ENCODE measurements at regions not wholly inside any gene's neighbourhood (a gene's known extent, or its start where the extent isn't known, plus 50 kb on each side); places are given as distances from the start of the nearest gene placed in this dataset.

GRCh38 chr4:30153427-30153826 is 566.7 kb upstream of the PCDH7 start:
- no peak overlapping the region for H3K4me3 ChIP-seq (ENCODE audit: low read depth, low read length, poor library complexity, severe bottlenecking)
- H3K36me3 ChIP-seq (ENCODE audit: insufficient read depth, low read length), result no peaks in the 10 kb centered on the region
- TF ChIP-seq CTCF (IDR thresholded peaks at IDR 0.05; ENCODE audit: low read length), result no peak
- TF ChIP-seq EZH2 (IDR thresholded peaks at IDR 0.05; ENCODE audit: borderline replicate concordance, low read length), result no peak
- no peaks in the 10 kb centered on the region for H4K20me1 ChIP-seq (ENCODE audit: insufficient read depth, low read length)
- no peaks in the 10 kb centered on the region for H3K79me2 ChIP-seq (ENCODE audit: insufficient read depth, low read length)
- no peaks in the 10 kb centered on the region for H3K27me3 ChIP-seq (ENCODE audit: insufficient read depth, low read length)
- no peak overlapping the region for H3K9ac ChIP-seq (ENCODE audit: low read length)
- H2AFZ ChIP-seq (ENCODE audit: low read length), result no peak overlapping the region
- H3K9me3 ChIP-seq (ENCODE audit: low read length), result no peaks in the 10 kb centered on the region
- no peaks in the 10 kb centered on the region for H3F3A ChIP-seq (ENCODE audit: insufficient read depth, low read length)
- no peak overlapping the region for H3K4me2 ChIP-seq (ENCODE audit: low read length)
- no peak overlapping the region for H3K27ac ChIP-seq (ENCODE audit: low read depth, low read length, poor library complexity, severe bottlenecking)
- no peaks in the 10 kb centered on the region for H3K9me2 ChIP-seq (ENCODE audit: low read depth, low read length)
- no peaks in the 10 kb centered on the region for H3K4me1 ChIP-seq (ENCODE audit: insufficient read depth, low read length, severe bottlenecking)

- Histone ChIP-seq H3K27ac (ENCODE audit: low read depth, low read length, poor library complexity, severe bottlenecking) (no peak overlapping the region), H3K4me2 (ENCODE audit: low read length) (no peak overlapping the region), H3K36me3 (ENCODE audit: insufficient read depth, low read length) (no peaks in the 10 kb centered on the region), H3K79me2 (ENCODE audit: insufficient read depth, low read length) (no peaks in the 10 kb centered on the region), H3K9me2 (ENCODE audit: low read depth, low read length) (no peaks in the 10 kb centered on the region), H3K9me3 (ENCODE audit: low read length) (no peaks in the 10 kb centered on the region), H3K9ac (ENCODE audit: low read length) (no peak overlapping the region), H2AFZ (ENCODE audit: low read length) (no peak overlapping the region), H3K4me1 (ENCODE audit: insufficient read depth, low read length, severe bottlenecking) (no peaks in the 10 kb centered on the region), H4K20me1 (ENCODE audit: insufficient read depth, low read length) (no peaks in the 10 kb centered on the region), H3K27me3 (ENCODE audit: insufficient read depth, low read length) (no peaks in the 10 kb centered on the region), H3F3A (ENCODE audit: insufficient read depth, low read length) (no peaks in the 10 kb centered on the region), H3K4me3 (ENCODE audit: low read depth, low read length, poor library complexity, severe bottlenecking) (no peak overlapping the region)
- TF ChIP-seq CTCF (IDR thresholded peaks at IDR 0.05; ENCODE audit: low read length), result no peak
- TF ChIP-seq EZH2 (IDR thresholded peaks at IDR 0.05; ENCODE audit: borderline replicate concordance, low read length), result no peak
These were observed 560.0 kb upstream of the PCDH7 start for GRCh38 chr4:30160140-30160539.

GRCh38 chr4:30172416-30172815 is 547.8 kb upstream of the PCDH7 start:
- Histone ChIP-seq H3F3A (ENCODE audit: insufficient read depth, low read length) (no peaks in the 10 kb centered on the region), H3K79me2 (ENCODE audit: insufficient read depth, low read length) (no peaks in the 10 kb centered on the region), H3K4me2 (ENCODE audit: low read length) (no peak overlapping the region), H3K4me3 (ENCODE audit: low read depth, low read length, poor library complexity, severe bottlenecking) (no peak overlapping the region), H3K9me3 (ENCODE audit: low read length) (no peaks in the 10 kb centered on the region), H3K36me3 (ENCODE audit: insufficient read depth, low read length) (no peaks in the 10 kb centered on the region), H3K27me3 (ENCODE audit: insufficient read depth, low read length) (no peaks in the 10 kb centered on the region), H3K9me2 (ENCODE audit: low read depth, low read length) (no peaks in the 10 kb centered on the region), H3K4me1 (ENCODE audit: insufficient read depth, low read length, severe bottlenecking) (no peaks in the 10 kb centered on the region), H2AFZ (ENCODE audit: low read length) (no peak overlapping the region), H3K27ac (ENCODE audit: low read depth, low read length, poor library complexity, severe bottlenecking) (no peak overlapping the region), H3K9ac (ENCODE audit: low read length) (no peak overlapping the region), H4K20me1 (ENCODE audit: insufficient read depth, low read length) (no peaks in the 10 kb centered on the region)
- TF ChIP-seq CTCF (IDR thresholded peaks at IDR 0.05; ENCODE audit: low read length) (no peak), EZH2 (IDR thresholded peaks at IDR 0.05; ENCODE audit: borderline replicate concordance, low read length) (no peak)
